GM10248 (cell line): ENCODE measurements at regions not wholly inside any gene's neighbourhood (a gene's known extent, or its start where the extent isn't known, plus 50 kb on each side); places are given as distances from the start of the nearest gene placed in this dataset.
"Not testable (repeated sequence)": the region's sequence is repeated elsewhere in the genome, so short reads cannot be mapped to it uniquely, and the experiment has no call there.

Experiments used
- CTCF ChIA-PET: fragments of 300-600 bp; sonication (Branson Sonifier 250); formaldehyde crosslinking; extraction: SDS; loops from one replicate; lab custom pipeline; 2021; ENCODE audit warnings: antibody characterized with exemption; lab: Yijun Ruan, JAX
- POLR2A ChIA-PET: fragments of 350-650 bp; sonication (Branson Sonifier 250); formaldehyde crosslinking; extraction: SDS; loops from one replicate; lab custom pipeline; 2020; ENCODE audit warnings: antibody characterized with exemption; lab: Yijun Ruan, JAX
- DNase-seq: peaks from one replicate; pipeline ENCODE4 v3.0.0; 2012; ENCODE audit errors: extremely low spot score
- TF ChIP-seq, protein P1 (sequence below): IDR thresholded peaks from 2 replicates; pipeline ENCODE4 v1.5.1; 2012; ENCODE audit warnings: mild to moderate bottlenecking, low read depth; ENCODE audit errors: extremely low read depth, missing control alignments, control extremely low read depth

DNA sequence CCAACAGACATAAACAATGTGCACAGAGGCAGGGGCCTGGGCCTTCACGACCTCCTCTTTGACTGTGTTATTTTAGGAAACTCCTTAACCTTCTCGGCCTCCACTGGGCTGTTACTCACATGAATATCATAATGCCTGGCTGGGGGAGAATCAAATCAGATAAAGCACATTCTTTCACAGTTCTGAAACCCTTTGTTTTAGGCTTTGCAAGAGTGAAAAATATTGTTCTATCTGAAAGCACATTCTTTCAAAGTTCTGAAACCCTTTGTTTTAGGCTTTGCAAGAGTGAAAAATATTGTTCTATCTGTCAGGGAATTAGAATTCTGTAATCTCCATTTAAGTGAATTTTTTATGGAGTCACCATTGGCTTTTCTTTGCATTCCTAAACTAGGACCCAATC, 50.7 kb upstream of the SYNDIG1 start:
- TF ChIP-seq, protein P1, sequence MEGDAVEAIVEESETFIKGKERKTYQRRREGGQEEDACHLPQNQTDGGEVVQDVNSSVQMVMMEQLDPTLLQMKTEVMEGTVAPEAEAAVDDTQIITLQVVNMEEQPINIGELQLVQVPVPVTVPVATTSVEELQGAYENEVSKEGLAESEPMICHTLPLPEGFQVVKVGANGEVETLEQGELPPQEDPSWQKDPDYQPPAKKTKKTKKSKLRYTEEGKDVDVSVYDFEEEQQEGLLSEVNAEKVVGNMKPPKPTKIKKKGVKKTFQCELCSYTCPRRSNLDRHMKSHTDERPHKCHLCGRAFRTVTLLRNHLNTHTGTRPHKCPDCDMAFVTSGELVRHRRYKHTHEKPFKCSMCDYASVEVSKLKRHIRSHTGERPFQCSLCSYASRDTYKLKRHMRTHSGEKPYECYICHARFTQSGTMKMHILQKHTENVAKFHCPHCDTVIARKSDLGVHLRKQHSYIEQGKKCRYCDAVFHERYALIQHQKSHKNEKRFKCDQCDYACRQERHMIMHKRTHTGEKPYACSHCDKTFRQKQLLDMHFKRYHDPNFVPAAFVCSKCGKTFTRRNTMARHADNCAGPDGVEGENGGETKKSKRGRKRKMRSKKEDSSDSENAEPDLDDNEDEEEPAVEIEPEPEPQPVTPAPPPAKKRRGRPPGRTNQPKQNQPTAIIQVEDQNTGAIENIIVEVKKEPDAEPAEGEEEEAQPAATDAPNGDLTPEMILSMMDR, result no peak
- ChIA-PET CTCF (no interaction called here), POLR2A (no interaction called here)
- no peak for DNase-seq

DNA sequence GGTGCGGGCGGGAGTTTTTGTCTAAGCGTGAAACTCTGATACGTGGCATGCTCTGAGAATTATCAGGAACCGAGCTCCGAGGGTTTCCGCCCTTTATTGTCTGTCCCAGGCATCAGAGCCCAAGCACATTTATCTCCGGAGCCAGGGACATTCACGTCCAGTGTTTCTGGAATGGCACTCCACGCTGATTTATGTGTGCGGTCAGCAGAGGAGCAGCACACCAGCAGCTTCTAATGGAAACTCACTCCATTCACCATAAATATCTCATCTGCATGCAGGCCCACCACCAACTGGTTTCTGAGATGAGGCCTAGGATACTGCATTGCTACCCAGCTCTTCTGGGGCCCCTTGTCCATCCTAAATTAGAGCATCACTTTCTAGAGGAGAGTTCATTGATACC, 51.9 kb upstream of the SYNDIG1 start:
- no peak for DNase-seq
- CTCF ChIA-PET, result interaction anchor here (0.8 kb wide), 1 partner anchor 36 kb away, joined by 3 read pairs; no protein-coding TSS in a partner anchor
- TF ChIP-seq, protein P1, result no peak
- POLR2A ChIA-PET, result no interaction called here

DNA sequence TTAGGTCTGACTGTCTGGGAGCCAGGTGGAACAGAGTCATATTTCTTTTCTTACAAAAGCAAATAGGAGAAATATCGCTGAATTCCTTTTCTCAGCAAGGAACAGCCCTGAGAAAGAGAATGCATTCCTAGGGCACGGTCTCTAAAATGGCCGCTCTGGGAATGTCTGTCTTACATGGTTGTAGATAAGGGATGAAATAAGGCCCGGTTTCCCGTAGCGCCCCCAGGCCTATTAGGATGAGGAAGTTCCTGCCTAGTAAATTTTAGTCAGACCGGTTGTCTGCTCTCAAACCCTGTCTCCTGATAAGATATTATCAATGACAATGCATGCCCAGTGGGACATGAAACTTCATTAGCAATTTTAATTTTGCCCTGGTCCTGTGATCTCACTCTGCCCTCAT, 54.0 kb upstream of the SYNDIG1 start:
- CTCF ChIA-PET, POLR2A ChIA-PET: not testable (repeated sequence)

DNA sequence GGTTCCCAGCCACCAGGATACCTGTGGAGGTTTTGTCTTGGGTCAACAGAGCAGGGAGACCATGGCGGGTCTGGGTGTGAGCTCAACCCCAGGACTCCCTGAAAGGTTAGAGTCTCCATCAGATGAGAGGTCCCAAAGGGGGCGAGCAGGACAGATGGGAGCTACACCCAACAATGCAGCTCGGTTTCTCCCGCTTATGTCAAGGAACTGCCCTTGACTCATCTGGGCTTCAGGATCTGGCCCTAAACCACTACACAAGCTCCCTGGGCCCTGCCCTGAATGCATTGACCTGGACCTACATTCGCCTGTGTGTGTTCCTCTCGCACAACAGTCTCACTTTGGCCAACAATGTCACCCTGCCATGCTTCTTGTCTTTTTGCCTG, 57.6 kb upstream of the SYNDIG1 start:
- CTCF ChIA-PET, result no interaction called here
- DNase-seq, result no peak
- TF ChIP-seq, protein P1, result no peak
- POLR2A ChIA-PET, result no interaction called here

More for the DNA sequence above, 54.0 kb upstream of the SYNDIG1 start:
- not testable (repeated sequence) for DNase-seq

DNA sequence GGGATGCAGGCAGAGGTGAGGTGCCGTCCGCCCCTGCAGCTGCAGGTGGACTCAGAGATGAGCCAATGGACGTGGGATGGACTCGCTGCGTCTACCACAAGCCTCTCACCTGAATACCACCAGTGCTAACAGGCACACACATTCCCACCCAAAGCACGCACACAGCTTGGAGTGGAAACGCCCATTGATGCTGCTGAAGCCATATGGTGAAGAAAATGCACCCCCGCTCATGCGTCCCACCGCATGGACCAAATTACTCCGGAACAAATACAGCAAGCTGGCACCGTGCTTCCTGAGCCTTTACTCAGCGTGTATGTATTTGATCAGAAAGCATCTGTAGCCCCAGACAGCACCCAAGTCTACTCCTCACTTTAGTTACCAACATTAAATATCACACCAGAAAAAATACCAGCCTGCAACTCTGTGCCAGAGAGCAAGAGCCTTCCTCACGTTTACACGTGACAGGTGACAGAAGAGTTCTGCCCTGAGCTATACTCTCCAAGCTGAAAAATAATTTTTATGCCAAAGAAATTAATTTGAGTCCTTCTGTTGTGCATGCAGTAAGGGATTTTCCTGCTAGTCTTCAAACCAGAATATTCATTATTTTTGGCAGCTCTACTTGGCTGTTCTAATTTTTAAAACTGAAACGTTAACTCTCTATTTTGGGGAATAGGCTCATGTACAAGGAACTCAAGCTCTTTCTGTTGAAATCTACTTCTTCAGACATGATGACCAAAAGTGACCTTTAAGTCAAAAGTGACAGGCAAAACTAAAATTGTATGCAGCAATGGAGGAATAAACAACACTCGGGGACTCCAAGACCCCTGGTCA, 58.2 kb upstream of the SYNDIG1 start:
- TF ChIP-seq, protein P1, result no peak
- DNase-seq, result no peak
- ChIA-PET POLR2A (no interaction called here), CTCF (interaction anchor here (0.7 kb wide), 1 partner anchor 10 kb away, joined by 3 read pairs; no protein-coding TSS in a partner anchor)

DNA sequence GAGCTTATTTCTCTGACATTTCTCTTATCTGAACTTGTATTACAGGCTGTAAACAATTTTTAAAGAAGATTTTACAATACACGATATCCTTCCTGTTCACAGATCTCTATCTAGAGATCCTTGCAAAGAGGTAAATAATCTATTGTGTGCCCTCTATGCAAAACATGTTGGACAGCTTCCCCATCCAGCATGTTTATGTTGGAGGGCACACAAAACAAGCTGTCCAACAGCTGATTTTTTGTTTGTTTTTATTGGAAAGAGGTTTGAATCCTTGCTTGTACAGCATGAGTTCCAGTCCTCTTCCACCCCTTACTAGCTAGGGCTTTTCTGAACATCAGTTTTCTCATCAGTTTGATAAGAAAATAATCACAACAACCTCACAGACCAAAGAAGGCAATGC, 62.3 kb upstream of the SYNDIG1 start:
- CTCF ChIA-PET, result no interaction called here
- POLR2A ChIA-PET, result no interaction called here

DNA sequence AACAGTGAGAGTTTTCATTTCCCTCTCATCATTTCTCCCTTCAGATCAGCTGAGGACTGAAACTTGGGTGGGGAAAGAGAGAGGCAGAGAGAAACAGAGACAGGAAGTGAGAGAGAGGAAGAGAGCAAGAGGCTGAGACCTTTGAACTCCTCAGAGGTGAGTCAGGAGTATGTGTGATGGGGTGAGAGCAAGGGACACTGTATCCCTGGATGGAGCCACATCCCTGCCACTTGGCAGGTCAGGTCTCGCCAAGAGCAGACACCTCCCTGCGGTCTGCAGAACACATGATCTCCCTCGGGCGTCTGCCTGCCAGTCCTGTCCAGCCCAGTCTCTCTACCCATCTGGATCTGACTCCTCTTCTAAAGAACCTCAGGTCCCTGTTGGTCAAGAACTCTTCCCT, 62.7 kb upstream of the SYNDIG1 start:
- ChIA-PET POLR2A (no interaction called here), CTCF (no interaction called here)
- DNase-seq, result no peak
- TF ChIP-seq, protein P1, result no peak

More for the DNA sequence above, 62.3 kb upstream of the SYNDIG1 start:
- TF ChIP-seq, protein P1, result no peak
- DNase-seq, result no peak
